CD14-positive monocyte (primary cell): ENCODE measurements at regions not wholly inside any gene's neighbourhood (a gene's known extent, or its start where the extent isn't known, plus 50 kb on each side); places are given as distances from the start of the nearest gene placed in this dataset.

Source experiments
- DNase-seq, 3 donors: peaks; one replicate each; pipeline ENCODE4 v3.0.0-alpha.2; 2011 to 2022
- H2AFZ ChIP-seq: 2 replicates; pipeline ENCODE4 v1.6.0; 2012; ENCODE audit warnings: mild to moderate bottlenecking, low read depth, low read length, inconsistent platforms; ENCODE audit not compliant: insufficient read depth, poor library complexity, severe bottlenecking
- H3K27ac ChIP-seq, 2 donors: 1 replicate in 1 of 2; 2 replicates in 1 of 2; pipeline ENCODE4 v1.5.1; 2012 to 2013; ENCODE audit warnings: low read length in 2 of 2, control low read depth in 1 of 2, inconsistent platforms in 1 of 2, low read depth in 1 of 2, mild to moderate bottlenecking in 1 of 2
- H3K27me3 ChIP-seq, 2 donors: one replicate each; pipeline versions ENCODE4 v1.6.0 to v1.6.1; 2011 to 2013; ENCODE audit warnings: low read length in 2 of 2; ENCODE audit not compliant: control insufficient read depth in 2 of 2, insufficient read depth in 2 of 2
- H3K36me3 ChIP-seq, 2 donors: replicated peaks in 1 of 2; 1 replicate in 1 of 2; 2 replicates in 1 of 2; pipeline versions ENCODE4 v1.5.1 to v1.6.1; 2012 to 2013; ENCODE audit warnings: low read length in 2 of 2, control low read depth in 1 of 2, inconsistent platforms in 1 of 2, mild to moderate bottlenecking in 1 of 2; ENCODE audit not compliant: insufficient read depth in 2 of 2, control insufficient read depth in 1 of 2
- H3K4me1 ChIP-seq, 2 donors: 1 replicate in 1 of 2; 2 replicates in 1 of 2; pipeline versions ENCODE4 v1.5.1 to v1.6.1; 2012 to 2013; ENCODE audit warnings: low read length in 2 of 2, control low read depth in 1 of 2, inconsistent platforms in 1 of 2, mild to moderate bottlenecking in 1 of 2, moderate library complexity in 1 of 2; ENCODE audit not compliant: insufficient read depth in 2 of 2, control insufficient read depth in 1 of 2
- H3K4me2 ChIP-seq: replicated peaks from 2 replicates; pipeline ENCODE3; 2012; ENCODE audit warnings: low read length, moderate library complexity, mild to moderate bottlenecking; ENCODE audit not compliant: poor library complexity, severe bottlenecking; ENCODE audit errors: extremely low read depth
- H3K4me3 ChIP-seq, 3 experiments: fragments of 200-600 bp in 1 of 3; sonication (generic) in 1 of 3; replicated peaks in 1 of 3; 1 replicate in 2 of 3; 2 replicates in 1 of 3; pipeline ENCODE4 v1.5.1; 2011 to 2013; ENCODE audit warnings: low read length in 3 of 3, mild to moderate bottlenecking in 3 of 3, control low read depth in 2 of 3, low read depth in 2 of 3, inconsistent platforms in 1 of 3, moderate library complexity in 1 of 3
- H3K79me2 ChIP-seq: 2 replicates; pipeline ENCODE4 v1.6.0; 2012; ENCODE audit warnings: mild to moderate bottlenecking, control low read depth, inconsistent platforms, low read length, moderate library complexity; ENCODE audit not compliant: insufficient read depth
- H3K9ac ChIP-seq: 2 replicates; pipeline ENCODE4 v1.6.0; 2017; ENCODE audit warnings: low read length, mild to moderate bottlenecking; ENCODE audit not compliant: insufficient read depth, poor library complexity, severe bottlenecking
- H3K9me3 ChIP-seq, 2 donors: replicated peaks in 1 of 2; 1 replicate in 1 of 2; 2 replicates in 1 of 2; pipeline versions ENCODE4 v1.5.1 to v1.6.1; 2012 to 2013; ENCODE audit warnings: low read length in 2 of 2, control low read depth in 1 of 2; ENCODE audit not compliant: control insufficient read depth in 1 of 2, insufficient read depth in 1 of 2
- H4K20me1 ChIP-seq: 2 replicates; pipeline ENCODE4 v1.6.0; 2012; ENCODE audit warnings: mild to moderate bottlenecking, low read length, control low read depth, moderate library complexity; ENCODE audit not compliant: insufficient read depth
- H3K27ac Mint-ChIP-seq, 7 donors: one replicate each; pipeline ENCODE4 v1.8.0; 2020; ENCODE audit warnings: mild to moderate bottlenecking in 7 of 7, mixed read lengths in 7 of 7, moderate library complexity in 6 of 7, inconsistent platforms in 2 of 7
- H3K27me3 Mint-ChIP-seq, 3 donors: one replicate each; pipeline ENCODE4 v1.8.0; 2021 to 2022; ENCODE audit warnings: low read depth in 3 of 3, mild to moderate bottlenecking in 3 of 3, mixed read lengths in 3 of 3, moderate library complexity in 3 of 3, inconsistent platforms in 1 of 3
- H3K36me3 Mint-ChIP-seq, 2 donors: one replicate each; pipeline ENCODE4 v1.8.0; 2020; ENCODE audit warnings: mixed read lengths in 2 of 2, inconsistent platforms in 1 of 2, mild to moderate bottlenecking in 1 of 2
- H3K4me1 Mint-ChIP-seq: one replicate; pipeline ENCODE4 v1.8.0; 2020; ENCODE audit warnings: mild to moderate bottlenecking, mixed read lengths
- H3K4me3 Mint-ChIP-seq, 2 donors: one replicate each; pipeline ENCODE4 v1.8.0; 2020; ENCODE audit warnings: mild to moderate bottlenecking in 2 of 2, mixed read lengths in 2 of 2, moderate library complexity in 1 of 2
- H3K9me3 Mint-ChIP-seq, 7 donors: one replicate each; pipeline ENCODE4 v1.8.0; 2020 to 2022; ENCODE audit warnings: mixed read lengths in 7 of 7, mild to moderate bottlenecking in 6 of 7, moderate library complexity in 6 of 7, inconsistent platforms in 2 of 7
- CTCF ChIP-seq: fragments of 200-600 bp; IDR thresholded peaks from one replicate; pipeline ENCODE4 v1.8.0; 2022; ENCODE audit warnings: antibody characterized with exemption, mild to moderate bottlenecking
- WGBS: methylation state at CpG from one replicate; pipeline ENCODE4 v1.1.5; 2013; ENCODE audit warnings: missing lambda C conversion rate; ENCODE audit not compliant: insufficient coverage; 5-methylcytosine and 5-hydroxymethylcytosine counted together
- intact Hi-C, 2 donors: fragments of 100-400 bp; cut with micrococcal nuclease; formaldehyde crosslinking; loops; one replicate each; pipeline versions ENCODE4 v1.15.0 to v1.15.1; 2023

- H3K27ac Mint-ChIP-seq = no peak overlapping the region
- Histone ChIP-seq H3K36me3 (no peaks in the 10 kb centered on the region), H3K79me2 (no peaks in the 10 kb centered on the region), H3K4me3 (no peak overlapping the region), H3K27ac (no peak overlapping the region), H3K4me2 (no peak overlapping the region), H3K9me3 (no peaks in the 10 kb centered on the region), H3K27me3 (no peaks in the 10 kb centered on the region), H3K4me1 (no peaks in the 10 kb centered on the region), H4K20me1 (no peaks in the 10 kb centered on the region), H2AFZ (no peak overlapping the region), H3K9ac (no peak overlapping the region)
- DNase-seq = no peak
- no peak overlapping the region for H3K4me3 Mint-ChIP-seq
- no peaks in the 10 kb centered on the region for H3K9me3 Mint-ChIP-seq
- intact Hi-C loops = loop anchor here (5.0 to 10.0 kb wide), 2 partner anchors 345 to 348 kb away; no protein-coding TSS in a partner anchor
- peaks cover 1 to 5% (median 3%) of the 10 kb centered on the region in 3 donors for H3K27me3 Mint-ChIP-seq
- WGBS = 84% methylated on average over 5 of the region's 5 CpGs
- no peak for TF ChIP-seq CTCF
- no peaks in the 10 kb centered on the region for H3K4me1 Mint-ChIP-seq
- no peaks in the 10 kb centered on the region for H3K36me3 Mint-ChIP-seq
Observed at GRCh38 chr10:78849731-78850130, 219.0 kb upstream of the ZMIZ1 start.

GRCh38 chr10:78850644-78851435 lies 217.9 kb upstream of the ZMIZ1 start:
- H3K9me3 ChIP-seq = no peaks in the 10 kb centered on the region
- no peaks in the 10 kb centered on the region for H3K27me3 ChIP-seq
- Mint-ChIP-seq H3K4me3 (no peak overlapping the region), H3K4me1 (no peaks in the 10 kb centered on the region), H3K27ac (no peak overlapping the region), H3K36me3 (no peaks in the 10 kb centered on the region), H3K9me3 (no peaks in the 10 kb centered on the region), H3K27me3 (peaks cover 1 to 5% (median 3%) of the 10 kb centered on the region in 3 donors)
- no peak overlapping the region for H3K9ac ChIP-seq
- intact Hi-C loops = loop anchor here (5.0 to 10.0 kb wide), 2 partner anchors 344 to 346 kb away; no protein-coding TSS in a partner anchor
- 94% methylated on average over 5 of the region's 6 CpGs for WGBS
- no peak overlapping the region for H3K27ac ChIP-seq
- DNase-seq = no peak
- H3K79me2 ChIP-seq = no peaks in the 10 kb centered on the region
- H3K4me1 ChIP-seq = no peaks in the 10 kb centered on the region
- no peaks in the 10 kb centered on the region for H3K36me3 ChIP-seq
- H4K20me1 ChIP-seq = no peaks in the 10 kb centered on the region
- H3K4me2 ChIP-seq = no peak overlapping the region
- TF ChIP-seq CTCF = no peak
- H3K4me3 ChIP-seq = no peak overlapping the region
- H2AFZ ChIP-seq = no peak overlapping the region
